GM23338 (cell line): ENCODE measurements at regions not wholly inside any gene's neighbourhood (a gene's known extent, or its start where the extent isn't known, plus 50 kb on each side); places are given as distances from the start of the nearest gene placed in this dataset.

Experiments used
- ATAC-seq: fragments of 200-7000 bp; cut with Tn5 transposase; 3 replicates; pipeline ENCODE4 v1.9.1; 2020
- DNase-seq: peaks from one replicate; pipeline ENCODE4 v3.0.0-alpha.2; 2015; ENCODE audit warnings: low spot score
- H2AFZ ChIP-seq: fragments of 200-600 bp; sonication (generic); 2 replicates; pipeline ENCODE4 v1.8.0; 2016; ENCODE audit warnings: antibody characterized with exemption, mild to moderate bottlenecking, moderate library complexity
- H3F3A ChIP-seq: fragments of 200-600 bp; sonication (generic); replicated peaks from 2 replicates; pipeline ENCODE4 v1.8.0; 2017; ENCODE audit warnings: antibody characterized with exemption, mixed run types, low read depth
- H3K27ac ChIP-seq: fragments of 200-600 bp; sonication (generic); 2 replicates; pipeline ENCODE4 v1.6.1; 2016; ENCODE audit warnings: low read depth
- H3K27me3 ChIP-seq: fragments of 200-600 bp; sonication (generic); 2 replicates; pipeline ENCODE4 v1.8.0; 2016; ENCODE audit warnings: mild to moderate bottlenecking, mixed run types, moderate library complexity; ENCODE audit not compliant: insufficient read depth
- H3K36me3 ChIP-seq: fragments of 200-600 bp; sonication (generic); 2 replicates; pipeline ENCODE4 v1.8.0; 2016; ENCODE audit warnings: mild to moderate bottlenecking; ENCODE audit not compliant: insufficient read depth
- H3K4me1 ChIP-seq: fragments of 200-600 bp; sonication (generic); 2 replicates; pipeline ENCODE4 v1.8.0; 2016; ENCODE audit warnings: mild to moderate bottlenecking, moderate library complexity; ENCODE audit not compliant: insufficient read depth
- H3K4me2 ChIP-seq: fragments of 200-600 bp; sonication (generic); 2 replicates; pipeline ENCODE4 v1.7.1; 2017; ENCODE audit warnings: mixed run types
- H3K4me3 ChIP-seq: fragments of 200-600 bp; sonication (generic); 2 replicates; pipeline ENCODE4 v1.6.1; 2016; ENCODE audit warnings: mixed run types
- H3K79me2 ChIP-seq: fragments of 200-600 bp; sonication (generic); replicated peaks from 2 replicates; pipeline ENCODE4 v1.8.0; 2017; ENCODE audit warnings: mild to moderate bottlenecking; ENCODE audit not compliant: insufficient read depth
- H3K9me2 ChIP-seq: fragments of 200-600 bp; sonication (generic); 2 replicates; pipeline ENCODE4 v1.8.0; 2017; ENCODE audit not compliant: insufficient read depth
- H4K20me1 ChIP-seq: fragments of 200-600 bp; sonication (generic); replicated peaks from 2 replicates; pipeline ENCODE4 v1.8.0; 2017; ENCODE audit warnings: mild to moderate bottlenecking; ENCODE audit not compliant: insufficient read depth
- H3K27ac Mint-ChIP-seq: 2 replicates; pipeline ENCODE4 v1.8.0; 2020; ENCODE audit warnings: inconsistent platforms, mild to moderate bottlenecking, moderate library complexity, mixed read lengths
- H3K27me3 Mint-ChIP-seq: 3 replicates; pipeline ENCODE4 v1.8.0; 2022; ENCODE audit warnings: low read depth, mild to moderate bottlenecking, moderate library complexity, mixed read lengths, inconsistent platforms; ENCODE audit not compliant: insufficient read depth, poor library complexity
- H3K36me3 Mint-ChIP-seq: 3 replicates; pipeline ENCODE4 v1.8.0; 2021; ENCODE audit warnings: low read depth, mild to moderate bottlenecking, inconsistent platforms, moderate library complexity, mixed read lengths
- H3K4me1 Mint-ChIP-seq: 3 replicates; pipeline ENCODE4 v1.8.0; 2020; ENCODE audit warnings: mild to moderate bottlenecking, inconsistent platforms, mixed read lengths
- H3K4me3 Mint-ChIP-seq: 3 replicates; pipeline ENCODE4 v1.8.0; 2021; ENCODE audit warnings: moderate library complexity, mild to moderate bottlenecking, inconsistent platforms, mixed read lengths
- H3K9me3 Mint-ChIP-seq: 3 replicates; pipeline ENCODE4 v1.8.0; 2020; ENCODE audit warnings: moderate library complexity, mild to moderate bottlenecking, inconsistent platforms, mixed read lengths
- CREB1 ChIP-seq: fragments of 250-450 bp; sonication (Bioruptor Pico); IDR thresholded peaks from 2 replicates; pipeline ENCODE4 v1.5.0; 2020; ENCODE audit warnings: low read depth, mild to moderate bottlenecking, moderate library complexity
- ETS1 ChIP-seq: IDR thresholded peaks from 2 replicates; pipeline ENCODE4 v1.6.1; 2016; ENCODE audit warnings: antibody characterized with exemption
- EZH2 ChIP-seq: fragments of 200-600 bp; sonication (generic); IDR thresholded peaks from one replicate; pipeline ENCODE4 v1.8.0; 2017; ENCODE audit warnings: antibody characterized with exemption, mild to moderate bottlenecking, low read depth; ENCODE audit not compliant: unreplicated experiment
- EZH2phosphoT487 ChIP-seq: fragments of 200-600 bp; sonication (generic); IDR thresholded peaks from one replicate; pipeline ENCODE4 v1.8.1; 2018; ENCODE audit warnings: antibody characterized with exemption; ENCODE audit not compliant: unreplicated experiment
- JUNB ChIP-seq: IDR thresholded peaks from one replicate; pipeline ENCODE4 v1.6.1; 2016; ENCODE audit warnings: antibody characterized with exemption; ENCODE audit not compliant: unreplicated experiment
- NANOG ChIP-seq: IDR thresholded peaks from 2 replicates; pipeline ENCODE4 v1.6.1; 2016; ENCODE audit warnings: antibody characterized with exemption, borderline replicate concordance
- POLR2AphosphoS5 ChIP-seq: IDR thresholded peaks from 2 replicates; pipeline ENCODE4 v1.6.1; 2016; ENCODE audit warnings: antibody characterized with exemption, low read depth
- REST ChIP-seq: IDR thresholded peaks from one replicate; pipeline ENCODE4 v1.6.1; 2018; ENCODE audit warnings: antibody characterized with exemption; ENCODE audit not compliant: unreplicated experiment
- STAT1 ChIP-seq: IDR thresholded peaks from one replicate; pipeline ENCODE4 v1.6.1; 2016; ENCODE audit warnings: antibody characterized with exemption; ENCODE audit not compliant: unreplicated experiment
- ZNF114 ChIP-seq: fragments of 250-450 bp; sonication (Bioruptor Pico); IDR thresholded peaks from 2 replicates; pipeline ENCODE4 v1.5.0; 2020; ENCODE audit warnings: mild to moderate bottlenecking, moderate library complexity
- ZNF331 ChIP-seq: fragments of 250-450 bp; sonication (Bioruptor Pico); IDR thresholded peaks from 2 replicates; pipeline ENCODE4 v1.5.0; 2020; ENCODE audit warnings: low read depth, mild to moderate bottlenecking, moderate library complexity
- ZNF462 ChIP-seq: fragments of 250-450 bp; sonication (Bioruptor Pico); IDR thresholded peaks from 2 replicates; pipeline ENCODE4 v1.5.0; 2020; ENCODE audit warnings: mild to moderate bottlenecking, moderate library complexity
- TF ChIP-seq, protein P1 (sequence below), 2 experiments: fragments of 200-600 bp in 1 of 2; sonication (generic) in 1 of 2; conservative IDR thresholded peaks; 2 replicates each; pipeline versions ENCODE4 v1.5.1 to v1.6.1; 2016 to 2017; ENCODE audit warnings: antibody characterized with exemption in 2 of 2, low read depth in 2 of 2, mild to moderate bottlenecking in 2 of 2, moderate library complexity in 1 of 2

- no peak for ATAC-seq
- Mint-ChIP-seq H3K36me3 (no peaks in the 10 kb centered on the region), H3K27me3 (no peaks in the 10 kb centered on the region), H3K9me3 (no peaks in the 10 kb centered on the region), H3K27ac (no peak overlapping the region), H3K4me3 (no peak overlapping the region), H3K4me1 (peaks cover 59% of the 10 kb centered on the region)
- TF ChIP-seq ZNF331 (CRISPR knock-in tag) = no peak
- TF ChIP-seq POLR2AphosphoS5 = no peak
- TF ChIP-seq STAT1 = no peak
- TF ChIP-seq, protein P1, sequence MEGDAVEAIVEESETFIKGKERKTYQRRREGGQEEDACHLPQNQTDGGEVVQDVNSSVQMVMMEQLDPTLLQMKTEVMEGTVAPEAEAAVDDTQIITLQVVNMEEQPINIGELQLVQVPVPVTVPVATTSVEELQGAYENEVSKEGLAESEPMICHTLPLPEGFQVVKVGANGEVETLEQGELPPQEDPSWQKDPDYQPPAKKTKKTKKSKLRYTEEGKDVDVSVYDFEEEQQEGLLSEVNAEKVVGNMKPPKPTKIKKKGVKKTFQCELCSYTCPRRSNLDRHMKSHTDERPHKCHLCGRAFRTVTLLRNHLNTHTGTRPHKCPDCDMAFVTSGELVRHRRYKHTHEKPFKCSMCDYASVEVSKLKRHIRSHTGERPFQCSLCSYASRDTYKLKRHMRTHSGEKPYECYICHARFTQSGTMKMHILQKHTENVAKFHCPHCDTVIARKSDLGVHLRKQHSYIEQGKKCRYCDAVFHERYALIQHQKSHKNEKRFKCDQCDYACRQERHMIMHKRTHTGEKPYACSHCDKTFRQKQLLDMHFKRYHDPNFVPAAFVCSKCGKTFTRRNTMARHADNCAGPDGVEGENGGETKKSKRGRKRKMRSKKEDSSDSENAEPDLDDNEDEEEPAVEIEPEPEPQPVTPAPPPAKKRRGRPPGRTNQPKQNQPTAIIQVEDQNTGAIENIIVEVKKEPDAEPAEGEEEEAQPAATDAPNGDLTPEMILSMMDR (conservative IDR thresholded peaks at IDR 0.05; ENCODE audit: low read depth in 2 of 2) = no peak
- TF ChIP-seq ZNF114 (CRISPR knock-in tag) = no peak
- TF ChIP-seq ZNF462 (CRISPR knock-in tag) = no peak
- TF ChIP-seq JUNB = no peak
- no peak for TF ChIP-seq CREB1
- TF ChIP-seq EZH2phosphoT487 = no peak
- no peak for TF ChIP-seq EZH2
- TF ChIP-seq ETS1 = no peak
- no peak for TF ChIP-seq REST
- no peak for TF ChIP-seq NANOG
- no peak overlapping the region for H2AFZ ChIP-seq
- no peak overlapping the region for H3K27ac ChIP-seq
- peaks cover 35% of the 10 kb centered on the region for H3K4me1 ChIP-seq
- H3K36me3 ChIP-seq = no peaks in the 10 kb centered on the region
- no peaks in the 10 kb centered on the region for H3K9me2 ChIP-seq
- no peaks in the 10 kb centered on the region for H3K79me2 ChIP-seq
- DNase-seq = no peak
- no peak overlapping the region for H3K4me3 ChIP-seq
- H4K20me1 ChIP-seq = no peaks in the 10 kb centered on the region
- no peaks in the 10 kb centered on the region for H3K27me3 ChIP-seq
- 0 out of 2 replicates have a peak, but pooled peaks cover 4% of the 10 kb centered on the region for H3F3A ChIP-seq
- no peak overlapping the region for H3K4me2 ChIP-seq
Measured at GRCh38 chr2:207475546-207475945, 54.2 kb upstream of the CREB1 start.
